ENCODE measurements at regions not wholly inside any gene's neighbourhood (a gene's known extent, or its start where the extent isn't known, plus 50 kb on each side); places are given as distances from the start of the nearest gene placed in this dataset.

DNA sequence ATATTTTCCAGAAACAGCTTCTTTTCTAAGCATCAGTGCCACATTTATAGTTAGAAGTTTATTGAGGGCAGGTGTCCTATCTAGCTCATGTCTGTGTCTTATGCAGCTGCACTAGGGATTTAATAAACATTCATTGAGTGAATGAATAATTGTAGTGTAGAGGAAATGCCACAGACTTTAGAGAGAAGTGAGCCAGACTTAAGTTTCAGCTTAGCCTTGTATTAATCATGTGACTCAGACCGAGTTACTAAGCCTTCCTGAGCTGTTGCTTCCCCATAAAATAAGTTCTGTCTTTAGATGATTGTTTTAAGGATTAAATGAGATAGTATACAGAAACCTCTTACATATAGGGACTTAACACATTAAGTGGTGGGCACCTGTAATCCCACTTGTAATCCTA, 236.1 kb upstream of the DDHD1 start:
- no peak for TF ChIP-seq TBP (IDR thresholded peaks at IDR 0.05; ENCODE audit: low read depth, low read length)
- TF ChIP-seq RBBP5 (IDR thresholded peaks at IDR 0.05; ENCODE audit: borderline replicate concordance, low read depth, low read length): no peak
- no peak overlapping the region for H2BK20ac ChIP-seq (ENCODE audit: low read length)
- no peak overlapping the region for H3K23ac ChIP-seq (ENCODE audit: insufficient read length)
- no peak for FAIRE-seq
- no peak overlapping the region for H2BK15ac ChIP-seq (ENCODE audit: low read length)
- no peak overlapping the region for H2AFZ ChIP-seq (ENCODE audit: low read length)
- no peaks in the 10 kb centered on the region for H3K23me2 ChIP-seq (ENCODE audit: low read depth, low read length)
- H2BK5ac ChIP-seq (ENCODE audit: low read depth, low read length): no peak overlapping the region
- H3K56ac ChIP-seq (replicated peaks; ENCODE audit: insufficient read length, low read depth, low read length): no peak overlapping the region
- H3K9me3 ChIP-seq (ENCODE audit: insufficient read depth in 2 of 2, low read depth in 1 of 2, low read length in 1 of 2): 0 out of 4 replicates have a peak, but pooled peaks cover under 1% of the 10 kb centered on the region in 2 experiments
- ChIA-PET CTCF (ENCODE audit: partially characterized antibody) (interaction anchor here (0.6 to 4.3 kb wide), 3 partner anchors 10 to 959 kb away, joined by 3 to 20 read pairs (median 3); no protein-coding TSS in a partner anchor), POLR2A (ENCODE audit: partially characterized antibody) (interaction anchor here (1.0 to 1.1 kb wide), 2 partner anchors 10 to 69 kb away, joined by 3 read pairs; no protein-coding TSS in a partner anchor)
- no peak overlapping the region for H2AK5ac ChIP-seq (ENCODE audit: low read depth, low read length)
- no peaks in the 10 kb centered on the region for H3K79me1 ChIP-seq (ENCODE audit: low read depth, low read length)
- H2BK12ac ChIP-seq (ENCODE audit: low read depth, low read length): no peak overlapping the region
- H3K79me2 ChIP-seq (ENCODE audit: control insufficient read depth in 1 of 2, insufficient read depth in 2 of 2, low read length in 2 of 2): no peaks in the 10 kb centered on the region
- no peak overlapping the region for H4K5ac ChIP-seq (ENCODE audit: insufficient read length, low read depth, low read length)
- no peak overlapping the region for H4K8ac ChIP-seq (ENCODE audit: extremely low read depth, insufficient read depth, low read length)
- 96% methylated on average over 1 of the region's 1 CpG; no CpG with 5 or more reads in 1 of the 2 experiments for WGBS, 2 experiments (ENCODE audit: extremely low coverage in 1 of 2, insufficient coverage in 1 of 2, insufficient read length in 1 of 2, insufficient replicate concordance in 2 of 2, low coverage in 1 of 2, low lambda C conversion rate in 2 of 2, missing lambda C conversion rate in 1 of 2)
- no peak overlapping the region for H3K4me3 ChIP-seq (ENCODE audit: extremely low read depth in 1 of 4, insufficient read depth in 2 of 4, low read depth in 3 of 4, low read length in 4 of 4)
- H3K14ac ChIP-seq (ENCODE audit: insufficient read length): no peak overlapping the region
- no peaks in the 10 kb centered on the region; a peak in 2 of 8 replicates for H3K36me3 ChIP-seq (ENCODE audit: control insufficient read depth in 2 of 4, insufficient read depth in 4 of 4, low read length in 3 of 4)
- no peaks in the 10 kb centered on the region for H3K27me3 ChIP-seq (replicated peaks in 1 of 4; ENCODE audit: control insufficient read depth in 3 of 4, extremely low read depth in 1 of 4, insufficient read depth in 3 of 4, low read length in 3 of 4)
- H3K4me2 ChIP-seq (ENCODE audit: insufficient read depth in 1 of 2, low read depth in 2 of 2, low read length in 2 of 2): no peak overlapping the region
- no peak overlapping the region for H4K91ac ChIP-seq (replicated peaks; ENCODE audit: insufficient read length, low read length)
- H3K9ac ChIP-seq (replicated peaks in 1 of 4; ENCODE audit: extremely low read depth in 1 of 4, low read depth in 3 of 4, low read length in 3 of 4): no peak overlapping the region
- H4K20me1 ChIP-seq (replicated peaks in 1 of 2; ENCODE audit: control insufficient read depth in 1 of 2, insufficient read depth in 2 of 2, low read length in 2 of 2): no peaks in the 10 kb centered on the region
- H3K18ac ChIP-seq (ENCODE audit: extremely low read depth, low read length): no peak overlapping the region
- DNase-seq (ENCODE audit: low read depth in 1 of 2, low spot score in 2 of 2): no peak
- H2BK120ac ChIP-seq (replicated peaks; ENCODE audit: low read depth, low read length): no peak overlapping the region
- no peaks in the 10 kb centered on the region for H3K4me1 ChIP-seq (replicated peaks in 1 of 4; ENCODE audit: control insufficient read depth in 3 of 4, insufficient read depth in 4 of 4, low read length in 3 of 4)
- H3K27ac ChIP-seq (ENCODE audit: low read depth, low read length): no peak overlapping the region
- H3K4ac ChIP-seq (replicated peaks; ENCODE audit: insufficient read length, low read depth, low read length): no peak overlapping the region

All from H1 (cell line).